ENCODE measurements at regions not wholly inside any gene's neighbourhood (a gene's known extent, or its start where the extent isn't known, plus 50 kb on each side); places are given as distances from the start of the nearest gene placed in this dataset.
A peak's percentile ranks its signal among the peaks of the same experiment; 100 is the strongest.

DNA sequence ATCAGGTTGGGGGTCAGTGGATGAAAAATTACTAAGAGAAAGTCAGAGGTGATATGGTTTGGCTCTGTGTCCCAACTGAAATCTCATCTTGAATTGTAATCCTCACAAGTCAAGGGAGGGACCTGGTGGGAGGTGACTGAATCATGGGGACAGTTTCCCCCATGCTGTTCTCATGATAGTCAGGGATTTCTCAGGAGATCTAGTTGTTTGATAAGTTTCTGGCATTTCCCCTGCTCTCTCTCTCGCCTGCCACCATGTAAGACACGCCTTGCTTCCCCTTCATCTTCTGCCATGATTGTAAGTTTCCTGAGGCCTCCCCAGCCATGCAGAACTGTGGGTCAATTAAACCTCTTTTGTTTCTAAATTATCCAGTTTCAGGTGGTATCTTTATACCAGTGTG is 945.8 kb upstream of the CRIM1 start:
- TF ChIP-seq TCF12 (IDR thresholded peaks at IDR 0.05) (no peak), POLR2AphosphoS5 (IDR thresholded peaks at IDR 0.05; ENCODE audit: low read depth, low read length) (no peak), NRF1 (IDR thresholded peaks at IDR 0.05; ENCODE audit: low read depth, low read length) (no peak)
- no peaks in the 10 kb centered on the region for H3K4me1 ChIP-seq (ENCODE audit: control insufficient read depth in 1 of 2, insufficient read depth in 2 of 2, low read depth in 1 of 2, low read length in 1 of 2)
- H3K9ac ChIP-seq: no peak overlapping the region
- H3K4me2 ChIP-seq: no peak overlapping the region
- H3K9me2 ChIP-seq: no peaks in the 10 kb centered on the region
- ChIA-PET CTCF (interaction anchor here (0.6 to 2.6 kb wide), 34 partner anchors 8 to 1738 kb away, joined by 3 to 41 read pairs (median 6); no protein-coding TSS in a partner anchor), POLR2A (no interaction called here)
- no peaks in the 10 kb centered on the region for H3F3A ChIP-seq (replicated peaks; ENCODE audit: insufficient read depth)
- no peak overlapping the region for H3K4me3 ChIP-seq (ENCODE audit: low read depth in 2 of 2, low read length in 1 of 2)
- no peaks in the 10 kb centered on the region for H4K20me1 ChIP-seq (ENCODE audit: insufficient read depth)
- no peaks in the 10 kb centered on the region for H3K27me3 ChIP-seq (ENCODE audit: insufficient read depth)
- no peak overlapping the region for H2AFZ ChIP-seq (ENCODE audit: low read depth)
- DNase-seq: no peak
- 0% methylated on average over 2 of the region's 2 CpGs for WGBS (ENCODE audit: low lambda C conversion rate)
- no peaks in the 10 kb centered on the region for H3K79me2 ChIP-seq (ENCODE audit: insufficient read depth)
- H3K27ac ChIP-seq (ENCODE audit: low read depth in 2 of 2, low read length in 1 of 2): no peak overlapping the region
- no peaks in the 10 kb centered on the region for H3K9me3 ChIP-seq
- no peaks in the 10 kb centered on the region for H3K36me3 ChIP-seq (replicated peaks in 1 of 2; ENCODE audit: control insufficient read depth in 1 of 2, insufficient read depth in 2 of 2, low read length in 1 of 2)

DNA sequence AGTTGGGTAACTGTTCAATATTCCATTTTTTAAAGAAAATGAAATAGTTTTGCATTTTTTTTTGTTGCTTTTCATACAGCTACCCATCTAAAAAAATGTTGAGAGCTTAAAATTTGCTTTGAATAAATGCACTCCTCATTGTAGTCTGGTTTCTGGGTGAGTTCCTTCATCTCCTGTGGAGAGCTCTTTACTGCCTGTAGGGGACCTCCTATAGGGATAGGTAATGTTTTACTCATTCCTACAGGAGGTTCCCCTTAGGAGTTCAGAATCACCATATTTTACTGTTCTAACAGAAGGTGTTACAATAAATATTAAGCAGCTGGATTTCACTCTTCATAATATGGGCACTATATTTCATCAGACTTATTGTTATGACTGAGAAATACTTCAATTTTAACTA is 947.3 kb upstream of the CRIM1 start:
- H3K4me2 ChIP-seq: no peak overlapping the region
- H3K79me2 ChIP-seq (ENCODE audit: insufficient read depth): no peaks in the 10 kb centered on the region
- CTCF ChIA-PET: interaction anchor here (0.7 to 2.1 kb wide), 5 partner anchors 372 to 1734 kb away, joined by 3 to 13 read pairs (median 4); no protein-coding TSS in a partner anchor
- H3F3A ChIP-seq (replicated peaks; ENCODE audit: insufficient read depth): no peaks in the 10 kb centered on the region
- no peaks in the 10 kb centered on the region for H4K20me1 ChIP-seq (ENCODE audit: insufficient read depth)
- no peaks in the 10 kb centered on the region for H3K4me1 ChIP-seq (ENCODE audit: control insufficient read depth in 1 of 2, insufficient read depth in 2 of 2, low read depth in 1 of 2, low read length in 1 of 2)
- no peaks in the 10 kb centered on the region for H3K27me3 ChIP-seq (ENCODE audit: insufficient read depth)
- no peaks in the 10 kb centered on the region for H3K9me2 ChIP-seq
- no peaks in the 10 kb centered on the region for H3K9me3 ChIP-seq
- no peak overlapping the region for H3K9ac ChIP-seq
- TF ChIP-seq POLR2AphosphoS5 (IDR thresholded peaks at IDR 0.05; ENCODE audit: low read depth, low read length) (no peak), GATA2 (CRISPR knock-in tag; IDR thresholded peaks at IDR 0.05) (no peak), GABPA (IDR thresholded peaks at IDR 0.05; ENCODE audit: low read depth) (no peak)
- POLR2A ChIA-PET: no interaction called here
- no peak overlapping the region for H3K27ac ChIP-seq (ENCODE audit: low read depth in 2 of 2, low read length in 1 of 2)
- no peak overlapping the region for H2AFZ ChIP-seq (ENCODE audit: low read depth)
- no peaks in the 10 kb centered on the region for H3K36me3 ChIP-seq (replicated peaks in 1 of 2; ENCODE audit: control insufficient read depth in 1 of 2, insufficient read depth in 2 of 2, low read length in 1 of 2)
- DNase-seq: no peak
- H3K4me3 ChIP-seq (ENCODE audit: low read depth in 2 of 2, low read length in 1 of 2): no peak overlapping the region

DNA sequence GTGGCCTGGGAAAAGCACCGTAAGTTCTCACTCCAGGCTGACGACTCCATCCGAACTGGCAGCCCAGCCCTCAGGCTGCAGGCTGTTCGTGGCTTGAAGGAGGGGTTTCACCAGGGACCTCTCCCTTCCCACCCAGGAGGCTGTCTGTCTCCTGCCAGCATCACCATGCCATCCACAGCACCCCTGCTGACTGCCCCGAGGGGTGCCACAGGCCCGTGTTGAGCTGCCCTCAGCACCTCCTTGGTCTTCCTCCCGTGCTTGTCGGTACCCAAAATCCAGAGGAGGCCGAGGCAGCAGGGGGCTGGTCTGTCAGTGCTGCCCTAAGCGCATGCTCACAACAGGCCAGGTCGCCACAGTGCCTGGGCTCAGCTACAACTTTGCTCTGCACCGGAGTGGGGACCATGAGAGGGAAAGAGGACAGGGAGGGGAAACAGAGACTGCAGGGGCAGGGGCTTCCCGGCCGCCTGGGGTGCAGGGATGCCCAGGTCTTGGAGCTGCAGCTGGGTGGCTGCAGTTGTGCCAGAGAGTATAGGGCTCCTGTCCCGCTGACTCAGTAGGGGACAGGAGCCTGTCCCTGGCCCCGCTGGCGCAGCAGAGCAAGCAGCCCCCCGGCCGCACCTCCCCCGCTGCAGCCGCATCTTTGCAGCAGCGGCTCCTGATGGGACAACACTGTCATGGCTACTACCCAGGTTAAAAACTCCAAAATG is 963.7 kb upstream of the CRIM1 start:
- peak; percentile 9 for DNase-seq
- H3K79me2 ChIP-seq (ENCODE audit: insufficient read depth): no peaks in the 10 kb centered on the region
- no peak overlapping the region for H3K4me2 ChIP-seq
- no peaks in the 10 kb centered on the region for H3K27me3 ChIP-seq (ENCODE audit: insufficient read depth)
- H3K9me3 ChIP-seq: no peaks in the 10 kb centered on the region
- no peaks in the 10 kb centered on the region for H3K36me3 ChIP-seq (replicated peaks in 1 of 2; ENCODE audit: control insufficient read depth in 1 of 2, insufficient read depth in 2 of 2, low read length in 1 of 2)
- no peaks in the 10 kb centered on the region for H3F3A ChIP-seq (replicated peaks; ENCODE audit: insufficient read depth)
- 36% methylated on average over 15 of the region's 22 CpGs for WGBS (ENCODE audit: low lambda C conversion rate)
- H3K4me1 ChIP-seq (ENCODE audit: control insufficient read depth in 1 of 2, insufficient read depth in 2 of 2, low read depth in 1 of 2, low read length in 1 of 2): no peaks in the 10 kb centered on the region
- no peaks in the 10 kb centered on the region for H3K9me2 ChIP-seq
- POLR2A ChIA-PET: no interaction called here
- H3K9ac ChIP-seq: no peak overlapping the region
- H4K20me1 ChIP-seq (ENCODE audit: insufficient read depth): no peaks in the 10 kb centered on the region
- TF ChIP-seq, protein P1, sequence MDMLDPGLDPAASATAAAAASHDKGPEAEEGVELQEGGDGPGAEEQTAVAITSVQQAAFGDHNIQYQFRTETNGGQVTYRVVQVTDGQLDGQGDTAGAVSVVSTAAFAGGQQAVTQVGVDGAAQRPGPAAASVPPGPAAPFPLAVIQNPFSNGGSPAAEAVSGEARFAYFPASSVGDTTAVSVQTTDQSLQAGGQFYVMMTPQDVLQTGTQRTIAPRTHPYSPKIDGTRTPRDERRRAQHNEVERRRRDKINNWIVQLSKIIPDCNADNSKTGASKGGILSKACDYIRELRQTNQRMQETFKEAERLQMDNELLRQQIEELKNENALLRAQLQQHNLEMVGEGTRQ (IDR thresholded peaks at IDR 0.05; ENCODE audit: borderline replicate concordance, low read depth, low read length): no peak
- TF ChIP-seq TAF1 (IDR thresholded peaks at IDR 0.05; ENCODE audit: borderline replicate concordance, low read depth, low read length): no peak
- no peak for TF ChIP-seq RXRA (IDR thresholded peaks at IDR 0.05; ENCODE audit: borderline replicate concordance, low read depth)
- no peak for TF ChIP-seq FOXJ3 (CRISPR knock-in tag; IDR thresholded peaks at IDR 0.05)
- TF ChIP-seq RCOR1 (IDR thresholded peaks at IDR 0.05; ENCODE audit: low read length): no peak
- TF ChIP-seq MXI1 (IDR thresholded peaks at IDR 0.05; ENCODE audit: low read depth, low read length): no peak
- TF ChIP-seq EP300 (IDR thresholded peaks at IDR 0.05; ENCODE audit: borderline replicate concordance in 1 of 2, low read depth in 1 of 2, low read length in 1 of 2): no peak
- TF ChIP-seq, protein P2, sequence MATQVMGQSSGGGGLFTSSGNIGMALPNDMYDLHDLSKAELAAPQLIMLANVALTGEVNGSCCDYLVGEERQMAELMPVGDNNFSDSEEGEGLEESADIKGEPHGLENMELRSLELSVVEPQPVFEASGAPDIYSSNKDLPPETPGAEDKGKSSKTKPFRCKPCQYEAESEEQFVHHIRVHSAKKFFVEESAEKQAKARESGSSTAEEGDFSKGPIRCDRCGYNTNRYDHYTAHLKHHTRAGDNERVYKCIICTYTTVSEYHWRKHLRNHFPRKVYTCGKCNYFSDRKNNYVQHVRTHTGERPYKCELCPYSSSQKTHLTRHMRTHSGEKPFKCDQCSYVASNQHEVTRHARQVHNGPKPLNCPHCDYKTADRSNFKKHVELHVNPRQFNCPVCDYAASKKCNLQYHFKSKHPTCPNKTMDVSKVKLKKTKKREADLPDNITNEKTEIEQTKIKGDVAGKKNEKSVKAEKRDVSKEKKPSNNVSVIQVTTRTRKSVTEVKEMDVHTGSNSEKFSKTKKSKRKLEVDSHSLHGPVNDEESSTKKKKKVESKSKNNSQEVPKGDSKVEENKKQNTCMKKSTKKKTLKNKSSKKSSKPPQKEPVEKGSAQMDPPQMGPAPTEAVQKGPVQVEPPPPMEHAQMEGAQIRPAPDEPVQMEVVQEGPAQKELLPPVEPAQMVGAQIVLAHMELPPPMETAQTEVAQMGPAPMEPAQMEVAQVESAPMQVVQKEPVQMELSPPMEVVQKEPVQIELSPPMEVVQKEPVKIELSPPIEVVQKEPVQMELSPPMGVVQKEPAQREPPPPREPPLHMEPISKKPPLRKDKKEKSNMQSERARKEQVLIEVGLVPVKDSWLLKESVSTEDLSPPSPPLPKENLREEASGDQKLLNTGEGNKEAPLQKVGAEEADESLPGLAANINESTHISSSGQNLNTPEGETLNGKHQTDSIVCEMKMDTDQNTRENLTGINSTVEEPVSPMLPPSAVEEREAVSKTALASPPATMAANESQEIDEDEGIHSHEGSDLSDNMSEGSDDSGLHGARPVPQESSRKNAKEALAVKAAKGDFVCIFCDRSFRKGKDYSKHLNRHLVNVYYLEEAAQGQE (IDR thresholded peaks at IDR 0.05; ENCODE audit: low read depth, low read length): no peak
- CTCF ChIA-PET: interaction anchor here (2.1 kb wide), 1 partner anchor 19 kb away, joined by 12 read pairs; no protein-coding TSS in a partner anchor
- no peak overlapping the region for H3K27ac ChIP-seq (ENCODE audit: low read depth in 2 of 2, low read length in 1 of 2)
- H3K4me3 ChIP-seq (ENCODE audit: low read depth in 2 of 2, low read length in 1 of 2): no peak overlapping the region
- no peak overlapping the region for H2AFZ ChIP-seq (ENCODE audit: low read depth)

All from SK-N-SH (cell line).